Gastroesophageal sphincter (tissue), 4 donors: ENCODE measurements at regions not wholly inside any gene's neighbourhood (a gene's known extent, or its start where the extent isn't known, plus 50 kb on each side); places are given as distances from the start of the nearest gene placed in this dataset.

Source experiments
- ATAC-seq: fragments of 150-250 bp; one replicate; pipeline ENCODE4 v1.9.1; 2016; ENCODE audit warnings: mild to moderate bottlenecking, moderate library complexity
- H3K27ac ChIP-seq, 4 donors: fragments of 200-600 bp; sonication (generic) in 3 of 4; 1 replicate in 3 of 4; 2 replicates in 1 of 4; pipeline ENCODE4 v1.5.1; 2016 to 2019
- H3K27me3 ChIP-seq: fragments of 200-600 bp; sonication (generic); one replicate; pipeline ENCODE4 v1.5.1; 2019
- H3K36me3 ChIP-seq, 2 donors: fragments of 200-600 bp; sonication (generic); one replicate each; pipeline ENCODE4 v1.5.1; 2019; ENCODE audit warnings: control low read depth in 1 of 2
- H3K4me1 ChIP-seq, 3 donors: fragments of 200-600 bp; sonication (generic); 1 replicate in 2 of 3; 2 replicates in 1 of 3; pipeline ENCODE4 v1.5.1; 2016 to 2019; ENCODE audit warnings: control low read depth in 2 of 3
- H3K4me3 ChIP-seq, 2 donors: fragments of 200-600 bp; sonication (generic); one replicate each; pipeline ENCODE4 v1.5.1; 2019; ENCODE audit warnings: mild to moderate bottlenecking in 1 of 2, moderate library complexity in 1 of 2
- H3K9me3 ChIP-seq, 3 donors: fragments of 200-600 bp; sonication (generic); one replicate each; pipeline ENCODE4 v1.5.1; 2017 to 2019; ENCODE audit warnings: control low read depth in 2 of 3
- CTCF ChIP-seq, 4 experiments: fragments of 200-600 bp in 2 of 4; fragments of 450-650 bp in 2 of 4; sonication (generic) in 1 of 4; IDR thresholded peaks; one replicate each; pipeline ENCODE4 v1.5.1; 2017 to 2019; ENCODE audit warnings: antibody characterized with exemption in 4 of 4, mild to moderate bottlenecking in 2 of 4, moderate library complexity in 2 of 4
- EP300 ChIP-seq: sonication (generic); formaldehyde crosslinking; IDR thresholded peaks from one replicate; pipeline ENCODE4 v1.6.1; 2017; ENCODE audit warnings: antibody characterized with exemption, mild to moderate bottlenecking
- POLR2A ChIP-seq, 2 donors: fragments of 450-650 bp; IDR thresholded peaks; one replicate each; pipeline ENCODE4 v1.6.1; 2017; ENCODE audit warnings: antibody characterized with exemption in 2 of 2, mild to moderate bottlenecking in 2 of 2, moderate library complexity in 1 of 2
- POLR2AphosphoS5 ChIP-seq: sonication (generic); formaldehyde crosslinking; IDR thresholded peaks from one replicate; pipeline ENCODE4 v1.6.1; 2017; ENCODE audit warnings: antibody characterized with exemption
- WGBS, 2 donors: methylation state at CpG; one replicate each; pipeline ENCODE4 v1.1.5; 2018; ENCODE audit warnings: low coverage in 1 of 2; 5-methylcytosine and 5-hydroxymethylcytosine counted together

GRCh38 chr9:23431459-23431858 lies 394.6 kb downstream of the ELAVL2 start:
- Histone ChIP-seq H3K4me3 (no peak overlapping the region), H3K9me3 (peaks cover 0 to 5% (median 0%) of the 10 kb centered on the region in 3 donors), H3K4me1 (no peaks in the 10 kb centered on the region), H3K36me3 (no peaks in the 10 kb centered on the region), H3K27me3 (no peaks in the 10 kb centered on the region), H3K27ac (no peak overlapping the region)
- ATAC-seq = no peak
- WGBS, 2 donors = 65 to 68% methylated on average over 4 to 5 of the region's 5 CpGs
- no peak for TF ChIP-seq POLR2A (IDR thresholded peaks at IDR 0.05)
- TF ChIP-seq CTCF (IDR thresholded peaks at IDR 0.05) = no peak
- no peak for TF ChIP-seq POLR2AphosphoS5
- TF ChIP-seq EP300 = no peak

- Histone ChIP-seq H3K36me3 (no peaks in the 10 kb centered on the region), H3K4me1 (no peaks in the 10 kb centered on the region), H3K27me3 (no peaks in the 10 kb centered on the region), H3K27ac (no peak overlapping the region), H3K4me3 (no peak overlapping the region), H3K9me3 (peaks cover 0 to 5% (median 0%) of the 10 kb centered on the region in 3 donors)
- WGBS, 2 donors = 78 to 87% methylated on average over 4 of the region's 4 CpGs
- TF ChIP-seq POLR2AphosphoS5 = no peak
- TF ChIP-seq EP300 = no peak
- TF ChIP-seq CTCF (IDR thresholded peaks at IDR 0.05) = no peak
- no peak for TF ChIP-seq POLR2A (IDR thresholded peaks at IDR 0.05)
- ATAC-seq = no peak
These were observed 391.4 kb downstream of the ELAVL2 start for GRCh38 chr9:23434654-23435053.

GRCh38 chr9:23438299-23438907 lies 387.6 kb downstream of the ELAVL2 start:
- TF ChIP-seq POLR2AphosphoS5 = no peak
- Histone ChIP-seq H3K36me3 (no peaks in the 10 kb centered on the region), H3K4me3 (no peak overlapping the region), H3K9me3 (no peaks in the 10 kb centered on the region), H3K27ac (no peak overlapping the region), H3K27me3 (no peaks in the 10 kb centered on the region), H3K4me1 (no peaks in the 10 kb centered on the region)
- WGBS, 2 donors = 78 to 82% methylated on average over 4 to 9 of the region's 9 CpGs
- no peak for ATAC-seq

GRCh38 chr9:23441275-23441674 lies 384.8 kb downstream of the ELAVL2 start:
- H3K9me3 ChIP-seq = no peaks in the 10 kb centered on the region
- H3K36me3 ChIP-seq = no peaks in the 10 kb centered on the region
- H3K27ac ChIP-seq = no peak overlapping the region
- TF ChIP-seq CTCF (IDR thresholded peaks at IDR 0.05) (no peak), POLR2AphosphoS5 (no peak), POLR2A (IDR thresholded peaks at IDR 0.05) (no peak), EP300 (no peak)
- no peaks in the 10 kb centered on the region for H3K4me1 ChIP-seq
- WGBS, 2 donors = 89 to 96% methylated on average over 4 to 5 of the region's 6 CpGs
- no peak overlapping the region for H3K4me3 ChIP-seq
- ATAC-seq = no peak
- no peaks in the 10 kb centered on the region for H3K27me3 ChIP-seq

- Histone ChIP-seq H3K27me3 (no peaks in the 10 kb centered on the region), H3K4me3 (no peak overlapping the region), H3K36me3 (no peaks in the 10 kb centered on the region), H3K4me1 (no peaks in the 10 kb centered on the region), H3K9me3 (no peaks in the 10 kb centered on the region), H3K27ac (no peak overlapping the region)
- TF ChIP-seq POLR2A (IDR thresholded peaks at IDR 0.05) (no peak), POLR2AphosphoS5 (no peak), CTCF (IDR thresholded peaks at IDR 0.05) (no peak), EP300 (no peak)
- no peak for ATAC-seq
- WGBS, 2 donors = 39 to 65% methylated on average over 2 of the region's 2 CpGs
These were observed 381.4 kb downstream of the ELAVL2 start for GRCh38 chr9:23444658-23445057.
